HL-60/S4 treated with phorbol 12-myristate 13-acetate at 8.2 ng/mL for 4 days and 3 days (cell line): ENCODE measurements at regions not wholly inside any gene's neighbourhood (a gene's known extent, or its start where the extent isn't known, plus 50 kb on each side); places are given as distances from the start of the nearest gene placed in this dataset.

ENCODE experiments used
- in situ Hi-C: fragments of 300-500 bp; cut with MboI; formaldehyde crosslinking; loops from 2 replicates; pipeline ENCODE4 v1.15.0; 2022; ENCODE audit warnings: low sequenced_read_pairs

- in situ Hi-C loops = loop anchor here (25.0 kb wide), 1 partner anchor 1139 kb away; no protein-coding TSS in a partner anchor
Observed at GRCh38 chr5:39598661-39599248, 174.0 kb upstream of the DAB2 start.

GRCh38 chr5:39588179-39588578, 163.4 kb upstream of the DAB2 start:
- in situ Hi-C loops = loop anchor here (25.0 kb wide), 1 partner anchor 1149 kb away; no protein-coding TSS in a partner anchor

GRCh38 chr5:39587675-39588074, 162.9 kb upstream of the DAB2 start:
- in situ Hi-C loops = loop anchor here (25.0 kb wide), 1 partner anchor 1150 kb away; no protein-coding TSS in a partner anchor

DNA sequence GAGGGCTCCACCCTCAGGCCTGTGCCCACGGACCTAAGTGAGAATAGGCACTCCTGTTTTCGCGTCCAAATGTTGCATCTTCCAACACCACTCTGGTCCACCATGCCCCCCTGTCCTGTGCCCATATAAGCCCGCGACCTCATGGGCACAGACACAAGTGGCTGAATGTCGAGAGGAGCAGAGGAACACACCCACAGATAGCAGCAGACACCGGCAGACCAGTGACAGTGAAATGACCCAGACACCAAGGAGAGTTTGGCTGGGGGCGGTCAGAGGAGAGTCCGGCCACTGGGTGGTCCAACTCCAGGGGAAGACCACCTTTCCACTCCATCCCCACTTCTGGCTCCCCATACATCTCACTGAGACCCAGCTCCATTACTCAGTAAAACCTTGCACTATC, 161.4 kb upstream of the DAB2 start:
- in situ Hi-C loops = loop anchor here (25.0 kb wide), 1 partner anchor 1151 kb away; no protein-coding TSS in a partner anchor

- in situ Hi-C loops = loop anchor here (25.0 kb wide), 1 partner anchor 1152 kb away; no protein-coding TSS in a partner anchor
Observed at GRCh38 chr5:39584927-39585326, 160.1 kb upstream of the DAB2 start.

DNA sequence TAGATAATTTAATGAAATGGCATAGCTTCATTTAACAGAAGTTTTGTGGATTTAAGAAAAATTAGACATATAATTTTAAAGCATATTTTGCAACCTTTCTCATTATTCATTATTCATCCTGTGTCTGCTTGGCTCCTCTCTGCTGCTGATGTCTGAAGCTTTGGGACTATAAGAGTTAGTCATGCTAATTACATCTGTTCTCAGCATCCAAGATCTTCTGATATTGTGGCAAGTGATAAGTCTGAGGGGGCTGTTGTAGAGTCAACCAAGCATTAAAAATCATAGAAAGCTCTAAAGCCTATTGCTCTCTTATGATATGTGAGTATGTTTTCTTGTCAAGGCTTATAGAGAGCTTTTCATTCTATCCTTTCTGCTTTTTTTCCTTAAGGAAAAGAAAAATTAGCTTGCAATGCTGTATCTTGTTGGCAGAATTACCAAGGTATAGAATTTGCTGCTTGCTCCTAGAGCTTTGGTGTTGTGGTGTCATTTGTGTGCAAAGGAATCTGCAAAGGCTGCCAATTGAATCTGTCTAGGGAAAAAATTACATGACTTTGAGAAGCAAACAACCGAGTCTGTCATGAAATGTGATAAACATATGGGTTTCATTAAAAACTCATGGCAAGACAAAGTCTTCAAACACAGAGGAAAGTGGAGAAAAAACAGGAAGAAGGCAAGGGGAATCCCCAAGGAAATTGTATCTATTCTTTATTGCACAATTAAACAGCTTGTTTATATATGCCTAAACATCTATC, 156.1 kb upstream of the DAB2 start:
- in situ Hi-C loops = loop anchor here (25.0 kb wide), 1 partner anchor 1156 kb away; no protein-coding TSS in a partner anchor

GRCh38 chr5:39579750-39580149, 155.0 kb upstream of the DAB2 start:
- in situ Hi-C loops = loop anchor here (25.0 kb wide), 1 partner anchor 1158 kb away; no protein-coding TSS in a partner anchor

DNA sequence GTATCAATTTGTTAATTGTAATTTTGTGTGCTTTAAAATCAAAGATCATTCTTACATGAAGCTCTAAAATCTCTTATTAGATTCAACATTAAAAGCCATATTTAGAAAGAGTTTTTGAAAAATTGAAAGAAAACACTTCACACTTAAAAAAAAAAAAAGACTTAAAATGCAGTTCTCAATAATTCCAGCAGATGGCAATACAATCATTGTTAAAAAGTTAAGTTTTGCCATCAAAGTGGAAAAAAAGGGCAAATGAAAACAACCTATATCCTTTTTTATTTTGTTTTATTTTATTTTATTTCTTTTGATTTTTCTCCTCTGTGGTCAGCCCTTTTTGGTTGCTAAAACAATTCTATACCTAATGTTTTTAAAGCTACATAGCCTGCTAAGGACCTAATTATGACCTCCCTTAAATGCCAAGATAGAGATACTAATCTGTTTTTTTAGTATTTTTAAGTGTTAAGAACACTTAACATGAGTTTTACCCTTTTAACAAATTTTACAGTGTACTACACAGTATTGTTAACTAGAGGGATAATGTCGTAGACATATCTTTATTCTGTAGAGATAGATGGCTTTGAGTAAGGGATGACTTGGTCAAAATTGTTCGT, 154.2 kb upstream of the DAB2 start:
- in situ Hi-C loops = loop anchor here (25.0 kb wide), 1 partner anchor 1158 kb away; no protein-coding TSS in a partner anchor

GRCh38 chr5:39577529-39577928, 152.7 kb upstream of the DAB2 start:
- in situ Hi-C loops = loop anchor here (25.0 kb wide), 1 partner anchor 1160 kb away; no protein-coding TSS in a partner anchor

DNA sequence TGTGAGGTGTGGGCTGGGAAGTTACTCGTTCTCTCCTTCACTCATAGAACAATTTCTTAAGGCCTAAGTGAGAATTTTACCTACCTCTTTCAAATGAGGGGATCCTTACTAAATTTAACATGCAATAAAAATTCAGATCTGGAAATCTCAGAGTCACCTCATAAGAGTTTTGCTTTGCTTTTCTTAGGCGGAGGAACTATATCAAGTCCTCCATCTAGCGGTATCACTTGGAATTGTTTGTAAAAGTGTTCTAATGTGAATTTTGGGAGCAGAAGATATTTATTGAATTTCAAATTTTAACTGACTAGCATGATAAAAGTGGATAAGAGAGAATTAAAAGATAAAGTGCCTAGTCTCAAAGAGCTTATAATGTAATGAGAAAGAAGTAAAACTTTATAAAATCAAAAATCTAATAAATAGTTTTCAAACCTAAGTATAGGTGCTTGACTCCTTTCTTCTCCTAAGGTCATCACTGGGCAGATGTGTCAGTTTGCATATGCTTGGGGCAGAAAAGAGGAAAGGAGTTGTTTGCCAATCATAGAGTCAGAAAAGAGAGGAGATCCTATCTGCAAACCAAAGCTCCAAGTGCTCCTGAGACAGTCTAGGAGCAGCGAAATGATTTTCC, 145.7 kb upstream of the DAB2 start:
- in situ Hi-C loops = no loop called here

DNA sequence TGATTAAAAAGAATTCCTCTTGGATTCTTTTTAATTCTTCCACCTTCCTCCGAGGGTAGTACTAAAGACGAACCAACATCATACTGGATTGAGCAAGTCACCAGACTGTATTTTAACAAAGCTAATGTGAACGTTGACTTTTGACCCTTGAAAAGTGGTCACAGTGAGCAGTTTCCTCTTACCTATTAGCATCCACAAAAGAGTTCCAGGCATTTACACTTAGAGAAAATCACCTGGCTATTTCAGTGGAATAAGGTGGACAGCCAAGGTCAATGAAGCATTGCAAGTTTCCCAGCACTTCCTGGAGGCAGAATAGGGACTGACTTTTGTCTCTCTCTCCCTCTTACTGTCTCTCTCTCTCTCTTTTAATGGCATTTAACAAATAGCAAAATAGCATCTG, 145.1 kb upstream of the DAB2 start:
- in situ Hi-C loops = no loop called here

DNA sequence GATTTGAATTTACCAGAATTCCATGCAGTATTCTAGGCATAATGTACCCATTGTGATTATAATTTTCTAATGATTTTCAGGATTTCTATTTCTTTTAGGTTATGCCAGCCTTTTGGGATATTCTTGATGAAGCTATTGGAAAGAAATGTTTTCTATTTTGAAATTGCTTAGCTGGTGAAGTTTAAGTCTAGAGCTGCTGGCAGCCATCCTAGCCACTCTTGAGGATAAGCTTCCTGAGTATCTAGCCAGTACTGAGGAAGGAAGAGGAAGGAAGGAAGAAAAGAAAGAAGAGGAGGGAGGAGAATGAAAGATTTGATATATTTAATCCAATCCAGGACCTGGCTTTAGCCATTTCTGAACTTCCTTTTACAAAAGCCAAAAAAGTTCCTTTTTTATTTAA, 142.1 kb upstream of the DAB2 start:
- in situ Hi-C loops = no loop called here

- in situ Hi-C loops = no loop called here
Observed at GRCh38 chr5:39566029-39566428, 141.2 kb upstream of the DAB2 start.

DNA sequence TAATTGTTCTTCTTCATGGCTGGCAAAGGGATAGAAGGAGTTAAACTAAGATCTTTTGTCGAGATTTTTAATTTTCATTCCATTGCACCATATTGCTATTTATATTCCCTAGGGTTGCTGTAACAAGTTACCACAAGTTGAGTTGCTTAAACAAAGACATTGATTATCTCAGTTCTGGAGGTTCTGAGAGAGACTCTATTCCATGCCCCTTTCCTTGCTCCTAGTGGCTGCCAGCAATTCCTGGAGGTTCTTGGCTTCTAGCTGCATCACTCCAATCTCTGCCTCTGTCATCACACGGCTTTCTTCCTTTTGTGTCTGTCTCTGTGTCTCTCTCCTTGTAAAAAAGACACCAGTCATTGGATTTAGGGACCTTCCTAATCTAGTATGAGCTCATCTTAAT, 136.6 kb upstream of the DAB2 start:
- in situ Hi-C loops = no loop called here

DNA sequence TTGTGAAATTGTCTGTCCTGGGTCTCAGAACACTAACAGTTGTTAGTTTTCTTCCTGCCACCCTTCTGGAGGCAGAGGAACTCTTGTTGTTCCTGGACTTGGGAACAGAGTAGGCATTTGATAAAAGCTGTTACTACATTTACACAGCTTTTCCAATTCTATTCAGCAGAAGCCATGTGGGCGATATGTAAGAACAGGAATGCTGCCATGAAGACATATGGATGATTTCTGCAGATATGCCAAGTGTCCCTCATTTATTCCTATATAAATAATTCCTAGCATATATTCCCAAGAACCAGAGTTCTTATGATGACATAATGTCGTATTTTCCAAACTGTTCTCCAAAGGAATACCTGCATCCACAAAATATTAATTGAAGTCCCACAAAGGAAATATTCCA, 135.9 kb upstream of the DAB2 start:
- in situ Hi-C loops = no loop called here

- in situ Hi-C loops = loop anchor here (10.0 kb wide), 1 partner anchor 185 kb away; no protein-coding TSS in a partner anchor
Observed at GRCh38 chr5:39559923-39560322, 135.1 kb upstream of the DAB2 start.

DNA sequence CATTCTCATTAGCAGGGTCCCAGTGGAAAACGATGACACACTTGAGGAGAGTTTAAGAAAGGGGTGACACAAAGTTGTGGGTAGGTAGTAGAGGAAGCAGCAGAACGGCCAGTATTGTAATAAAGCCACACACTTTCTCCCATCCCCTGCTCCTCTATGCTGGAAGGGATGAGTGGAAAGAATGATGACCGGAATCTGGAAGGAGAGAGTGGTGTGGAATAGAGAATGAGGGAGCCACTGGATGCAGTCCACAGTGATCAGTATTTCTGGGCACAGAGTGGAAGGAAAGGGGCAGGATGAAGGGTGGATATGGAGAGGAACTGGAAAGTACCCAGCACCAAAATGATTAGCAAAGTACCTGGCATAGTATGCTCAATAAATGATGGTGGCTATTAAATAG, 133.8 kb upstream of the DAB2 start:
- in situ Hi-C loops = loop anchor here (10.0 kb wide), 1 partner anchor 184 kb away; no protein-coding TSS in a partner anchor

DNA sequence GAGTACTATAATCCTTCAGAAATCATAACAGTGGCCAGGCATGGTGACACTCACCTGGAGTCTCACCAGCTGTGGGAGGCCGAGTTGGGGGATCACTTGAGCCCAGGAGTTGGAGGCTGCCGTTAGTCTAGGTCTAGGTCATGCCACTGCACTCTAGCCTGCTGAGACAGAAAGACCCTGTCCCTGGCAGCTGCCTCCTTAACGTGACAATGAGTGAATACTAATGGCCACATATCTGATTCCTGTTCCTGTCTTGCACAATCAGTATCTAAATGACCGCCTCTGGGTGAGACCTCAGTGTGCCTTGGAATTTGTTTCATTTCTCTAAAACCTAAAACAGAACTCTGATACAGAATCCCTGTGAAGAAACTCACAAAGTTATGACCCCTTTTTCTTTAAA, 131.0 kb upstream of the DAB2 start:
- in situ Hi-C loops = loop anchor here (10.0 kb wide), 1 partner anchor 181 kb away; no protein-coding TSS in a partner anchor

DNA sequence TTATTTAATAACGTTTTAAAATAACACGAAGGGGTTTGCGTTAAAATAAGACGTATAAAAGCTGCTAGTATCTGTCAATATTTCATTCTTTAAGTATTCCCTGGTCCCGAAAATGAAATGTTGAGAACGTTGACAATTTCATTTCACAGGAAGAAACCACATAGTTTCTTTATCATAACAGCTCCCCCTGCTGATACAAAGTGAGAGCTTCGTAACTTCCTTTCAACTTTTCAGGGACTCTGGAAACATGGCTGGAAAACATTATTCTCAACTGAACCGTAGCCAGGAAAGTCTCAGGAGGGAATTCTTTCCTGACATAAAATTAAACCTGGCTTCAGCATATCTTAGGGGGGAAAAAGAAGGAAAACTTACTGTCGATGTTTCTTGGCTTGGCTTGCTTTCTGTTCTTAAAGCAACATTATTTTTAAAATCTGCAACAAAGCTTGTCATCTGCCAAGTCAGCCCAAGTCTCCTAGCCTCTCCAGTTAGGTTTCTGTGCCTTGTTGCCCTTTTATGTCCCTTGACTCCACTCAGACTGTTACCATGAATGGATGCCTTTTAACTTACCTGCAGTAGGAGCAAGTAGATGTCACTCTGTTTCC, 122.9 kb upstream of the DAB2 start:
- in situ Hi-C loops = no loop called here

- in situ Hi-C loops = no loop called here
Observed at GRCh38 chr5:39544941-39545340, 120.2 kb upstream of the DAB2 start.

- in situ Hi-C loops = no loop called here
Observed at GRCh38 chr5:39543335-39543734, 118.6 kb upstream of the DAB2 start.
